Activated CD8-positive, alpha-beta memory T cell treated with anti-CD3 and anti-CD28 coated beads, Interleukin-2, amount 10 ng/mL, durations not matched to agents 7 days and 5 days (primary cell): ENCODE measurements at regions not wholly inside any gene's neighbourhood (a gene's known extent, or its start where the extent isn't known, plus 50 kb on each side); places are given as distances from the start of the nearest gene placed in this dataset.

Source experiments
- ATAC-seq: fragments of 150-1000 bp; cut with Tn5 transposase; one replicate; pipeline ENCODE4 v1.10.0; 2021; ENCODE audit warnings: moderate library complexity
- CTCF ChIA-PET: fragments of 350-600 bp; sonication (Branson Sonifier 250); formaldehyde crosslinking; loops from one replicate; lab custom pipeline; 2021; ENCODE audit warnings: antibody characterized with exemption; lab: Charles Lee
- DNase-seq: peaks from one replicate; pipeline ENCODE4 v3.0.0-alpha.2; 2020
- H3K27ac Mint-ChIP-seq: one replicate; pipeline ENCODE4 v1.8.0; 2021; ENCODE audit warnings: mild to moderate bottlenecking, mixed read lengths
- H3K27me3 Mint-ChIP-seq: one replicate; pipeline ENCODE4 v1.8.0; 2021; ENCODE audit warnings: mixed read lengths
- H3K36me3 Mint-ChIP-seq: one replicate; pipeline ENCODE4 v1.8.0; 2021; ENCODE audit warnings: mild to moderate bottlenecking, mixed read lengths
- H3K4me1 Mint-ChIP-seq: one replicate; pipeline ENCODE4 v1.8.0; 2021; ENCODE audit warnings: mixed read lengths
- H3K4me3 Mint-ChIP-seq: one replicate; pipeline ENCODE4 v1.8.0; 2021; ENCODE audit warnings: mild to moderate bottlenecking, moderate library complexity, mixed read lengths
- H3K9me3 Mint-ChIP-seq: one replicate; pipeline ENCODE4 v1.8.0; 2022; ENCODE audit warnings: low read depth, mixed read lengths

DNA sequence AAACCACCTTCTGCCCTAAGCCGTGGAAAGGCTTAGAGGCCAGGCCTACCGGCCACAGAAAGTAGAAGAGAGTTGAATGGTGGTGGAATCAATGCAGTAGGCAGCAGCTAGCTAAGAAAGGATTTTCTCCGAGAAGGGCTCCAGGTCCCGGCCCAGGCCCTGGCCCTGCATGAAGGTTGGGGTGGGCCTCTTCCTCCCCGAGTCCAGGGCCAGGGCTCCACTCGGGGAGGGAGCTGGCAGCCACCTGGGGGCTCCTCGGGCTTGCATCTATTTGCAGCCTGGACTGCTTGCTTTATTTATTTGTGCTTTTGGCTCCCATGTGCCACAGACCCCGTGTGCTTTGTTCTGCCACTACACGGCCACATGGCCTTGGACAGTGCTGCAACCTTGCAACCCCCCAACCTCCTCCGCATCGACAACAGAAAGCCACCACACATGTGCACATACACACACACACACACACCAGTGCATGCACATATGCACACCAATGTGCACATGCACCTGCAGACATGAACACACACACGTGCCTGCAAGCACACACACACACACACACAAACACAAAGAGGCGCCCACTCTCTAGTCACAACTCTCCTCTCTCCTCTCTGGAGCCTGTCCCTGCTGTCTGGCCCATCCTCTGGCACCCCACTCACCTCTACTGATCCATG lies 96.4 kb upstream of the TNRC6C start:
- CTCF ChIA-PET = no interaction called here
- Mint-ChIP-seq H3K4me1 (peaks cover 23% of the 10 kb centered on the region), H3K27ac (no peak overlapping the region), H3K4me3 (no peak overlapping the region), H3K36me3 (no peaks in the 10 kb centered on the region), H3K9me3 (peaks cover 3% of the 10 kb centered on the region), H3K27me3 (peaks cover 8% of the 10 kb centered on the region)
- ATAC-seq = no peak
- DNase-seq = no peak

DNA sequence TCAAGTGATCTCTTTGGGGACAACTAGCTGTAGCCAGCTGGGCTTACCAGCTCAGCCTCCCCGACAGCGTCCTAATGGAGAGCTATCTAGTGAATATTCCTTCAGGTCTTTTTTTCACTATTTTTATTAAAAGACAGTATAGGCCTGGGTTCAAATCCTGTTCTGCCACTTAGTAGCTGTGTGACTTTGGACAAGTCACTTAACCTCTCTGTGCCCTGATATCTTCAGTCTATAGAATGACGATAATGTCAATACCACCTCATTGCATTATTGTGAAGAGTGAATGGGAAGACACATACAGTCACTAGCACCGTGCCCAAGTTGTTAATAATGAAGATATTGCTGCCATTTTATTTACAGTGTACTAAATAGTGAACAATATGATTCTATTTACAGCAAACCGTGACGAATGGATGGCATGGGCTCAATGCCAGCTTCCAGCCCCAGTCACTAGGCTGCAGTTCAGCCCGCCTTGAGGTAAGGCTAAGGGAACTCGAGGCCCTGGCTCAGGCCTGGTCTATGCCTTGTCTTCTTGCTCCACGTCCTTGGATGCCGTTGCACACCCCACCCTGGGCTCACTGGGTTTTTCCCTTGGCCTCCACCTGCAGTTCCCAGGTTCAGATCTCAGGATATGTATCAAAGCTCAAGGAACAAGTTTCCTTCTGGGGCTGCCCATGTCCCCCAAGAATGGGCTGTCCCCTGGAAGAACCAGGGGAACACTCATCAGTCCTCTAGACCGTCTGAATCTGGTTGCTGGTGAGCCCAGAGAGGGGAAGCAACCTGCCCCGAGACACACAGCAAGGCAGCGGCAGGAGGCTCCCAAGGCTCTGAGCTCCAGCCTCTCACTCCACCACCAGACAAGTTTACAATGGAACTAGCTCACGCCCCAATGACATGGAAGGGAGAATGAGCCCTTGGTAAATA lies 95.4 kb upstream of the TNRC6C start:
- no peaks in the 10 kb centered on the region for H3K36me3 Mint-ChIP-seq
- H3K27me3 Mint-ChIP-seq = peaks cover 8% of the 10 kb centered on the region
- peaks cover 19% of the 10 kb centered on the region for H3K4me1 Mint-ChIP-seq
- ATAC-seq = peak; percentile 31
- peak overlapping the region; percentile 32 for H3K27ac Mint-ChIP-seq
- CTCF ChIA-PET = interaction anchor here (1.3 kb wide), 1 partner anchor 17 kb away, joined by 4 read pairs; no protein-coding TSS in a partner anchor
- DNase-seq = no peak
- H3K9me3 Mint-ChIP-seq = peaks cover 3% of the 10 kb centered on the region
- no peak overlapping the region for H3K4me3 Mint-ChIP-seq

DNA sequence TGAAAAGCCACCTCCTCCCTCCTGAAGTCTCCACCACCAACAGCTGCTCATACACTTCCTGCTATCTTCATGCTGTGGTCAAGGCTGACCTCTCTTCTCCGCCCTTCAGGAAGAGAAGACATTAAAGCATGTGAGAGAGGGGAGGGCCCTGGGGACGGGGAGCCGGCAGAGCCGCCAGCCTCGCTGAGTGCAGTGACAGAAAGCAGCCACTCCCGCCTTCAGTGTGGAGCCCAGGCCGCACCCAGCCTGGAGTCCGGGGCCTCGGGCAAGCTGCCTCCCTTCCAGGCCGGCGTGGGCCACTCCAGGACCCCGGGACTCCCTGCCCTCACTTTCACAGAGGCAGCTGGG lies 94.7 kb upstream of the TNRC6C start:
- H3K4me1 Mint-ChIP-seq = peaks cover 19% of the 10 kb centered on the region
- H3K27ac Mint-ChIP-seq = peak overlapping the region; percentile 32
- H3K9me3 Mint-ChIP-seq = no peaks in the 10 kb centered on the region
- peaks cover 8% of the 10 kb centered on the region for H3K27me3 Mint-ChIP-seq
- H3K36me3 Mint-ChIP-seq = no peaks in the 10 kb centered on the region
- DNase-seq = peak; percentile 61
- ATAC-seq = peak; percentile 57
- H3K4me3 Mint-ChIP-seq = no peak overlapping the region
- CTCF ChIA-PET = interaction anchor here (1.3 kb wide), 2 partner anchors 18 to 200 kb away, joined by 4 read pairs; no protein-coding TSS in a partner anchor

DNA sequence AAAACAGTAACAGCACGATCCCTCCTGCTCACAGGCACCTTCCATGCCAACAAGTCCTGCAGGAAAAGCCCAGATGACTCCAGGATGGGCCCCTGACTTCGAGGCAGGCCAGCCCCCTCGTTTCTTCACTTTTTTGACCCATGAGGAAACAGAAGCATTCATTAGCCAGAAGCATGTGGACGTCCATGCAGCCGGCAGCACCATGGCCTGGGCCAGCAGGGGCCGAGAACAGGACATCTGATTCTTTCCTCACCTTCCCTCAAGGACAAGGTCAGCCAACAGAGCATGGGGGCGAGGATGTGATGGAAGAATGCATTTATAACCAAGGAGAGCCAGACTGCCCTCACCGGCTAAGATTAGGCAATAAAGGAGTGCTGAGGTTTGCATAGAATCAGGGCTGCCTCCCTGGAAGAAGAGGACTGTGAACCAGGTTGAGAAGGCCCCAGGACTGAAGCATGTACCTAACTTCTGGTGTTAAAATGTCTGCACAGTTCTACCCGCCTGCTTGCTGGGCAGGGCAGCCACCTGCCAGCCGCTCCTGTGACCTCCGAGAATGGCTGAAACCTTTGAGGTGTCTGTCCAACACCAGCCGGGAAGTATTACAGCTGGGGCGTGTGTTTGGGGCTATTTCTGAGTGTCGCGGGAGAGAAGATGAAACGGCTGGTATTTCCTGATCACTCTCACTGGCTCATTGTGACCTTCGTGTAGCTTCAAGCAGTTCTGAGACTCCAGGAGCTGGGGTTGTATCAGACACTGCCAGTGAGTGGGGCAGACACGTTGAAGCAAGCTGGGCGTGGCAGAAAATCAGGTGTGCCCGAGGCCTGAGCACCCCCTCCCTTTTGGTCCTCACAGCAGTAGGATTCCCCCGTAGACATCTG lies 94.0 kb upstream of the TNRC6C start:
- CTCF ChIA-PET = interaction anchor here (1.3 kb wide), 2 partner anchors 19 to 201 kb away, joined by 4 read pairs; no protein-coding TSS in a partner anchor
- Mint-ChIP-seq H3K27ac (peak overlapping the region; percentile 8), H3K9me3 (no peaks in the 10 kb centered on the region), H3K27me3 (peaks cover 11% of the 10 kb centered on the region), H3K4me1 (peaks cover 25% of the 10 kb centered on the region), H3K4me3 (no peak overlapping the region), H3K36me3 (no peaks in the 10 kb centered on the region)
- DNase-seq (no peak), ATAC-seq (no peak)

DNA sequence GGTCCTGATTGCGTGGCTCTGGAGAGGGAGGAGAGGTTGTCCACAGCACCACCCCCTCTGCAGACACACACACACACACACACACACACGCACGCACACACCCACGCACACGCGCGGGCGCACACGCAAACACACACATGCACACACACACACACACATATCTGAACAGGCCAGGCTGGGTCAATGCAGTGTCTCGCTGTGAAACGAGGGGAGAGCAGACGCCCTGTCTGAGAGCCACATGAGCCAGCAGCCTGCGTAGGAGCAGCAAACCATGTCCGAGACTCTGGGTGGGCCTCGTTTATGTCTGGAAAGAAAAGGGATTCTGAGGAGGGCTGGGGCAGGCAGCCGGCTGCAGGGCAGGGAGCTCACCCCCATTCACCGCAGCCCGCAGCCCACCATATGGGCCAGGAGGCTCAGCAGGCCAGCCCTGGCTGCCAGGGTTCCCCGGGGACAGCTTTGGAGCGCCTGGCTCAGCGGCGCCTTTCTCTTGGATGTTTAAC lies 93.3 kb upstream of the TNRC6C start:
- H3K9me3 Mint-ChIP-seq = no peaks in the 10 kb centered on the region
- DNase-seq (no peak), ATAC-seq (no peak)
- H3K4me3 Mint-ChIP-seq = no peak overlapping the region
- CTCF ChIA-PET = interaction anchor here (1.3 kb wide), 1 partner anchor 201 kb away, joined by 4 read pairs; no protein-coding TSS in a partner anchor
- peaks cover 11% of the 10 kb centered on the region for H3K27me3 Mint-ChIP-seq
- H3K36me3 Mint-ChIP-seq = no peaks in the 10 kb centered on the region
- H3K27ac Mint-ChIP-seq = no peak overlapping the region
- H3K4me1 Mint-ChIP-seq = peaks cover 32% of the 10 kb centered on the region

DNA sequence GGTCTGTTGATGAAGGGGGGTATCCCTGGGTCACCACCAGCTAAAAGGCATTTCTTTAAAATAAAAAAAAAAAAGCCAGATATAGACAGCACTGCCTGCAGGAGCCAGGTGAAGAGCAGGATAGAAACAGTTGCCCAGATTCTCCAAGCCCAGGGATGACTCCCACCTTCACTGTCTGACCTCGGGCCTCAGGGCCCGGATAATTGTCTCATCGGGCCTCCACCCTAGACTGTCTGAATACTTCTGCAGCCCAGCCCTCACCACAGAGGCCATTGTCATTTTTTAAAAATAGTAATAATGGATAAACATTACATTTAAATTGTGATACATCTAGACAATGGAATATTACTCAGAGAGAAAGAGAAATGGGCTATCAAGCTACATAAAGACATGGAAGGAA lies 92.8 kb upstream of the TNRC6C start:
- Mint-ChIP-seq H3K27ac (no peak overlapping the region), H3K36me3 (no peaks in the 10 kb centered on the region), H3K9me3 (no peaks in the 10 kb centered on the region), H3K4me3 (no peak overlapping the region), H3K27me3 (peaks cover 11% of the 10 kb centered on the region), H3K4me1 (peaks cover 32% of the 10 kb centered on the region)
- no peak for ATAC-seq
- CTCF ChIA-PET = no interaction called here
- no peak for DNase-seq

DNA sequence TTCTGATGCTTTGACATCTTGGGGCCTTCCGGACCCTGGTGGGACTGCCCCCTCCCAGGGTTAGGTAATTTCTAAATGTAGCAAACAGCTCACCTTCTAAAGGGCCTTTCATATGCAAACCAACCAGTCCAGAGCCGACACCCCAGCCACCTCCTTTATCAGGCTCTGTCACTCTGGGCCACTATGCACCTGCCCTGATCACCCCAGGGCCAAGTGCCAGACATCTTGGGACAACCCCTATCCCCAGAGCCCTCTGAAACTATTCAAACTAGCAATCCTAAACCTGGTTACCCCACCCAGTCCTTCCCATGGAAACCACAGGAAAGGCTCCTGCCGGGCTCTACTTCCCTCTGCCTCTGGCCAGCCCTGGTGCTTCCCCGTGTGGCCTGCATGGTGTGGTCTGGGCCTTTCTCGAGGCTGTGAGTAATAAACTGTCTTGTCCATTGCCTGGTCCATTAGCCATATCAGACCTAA lies 91.2 kb upstream of the TNRC6C start:
- no peak for DNase-seq
- Mint-ChIP-seq H3K4me1 (peaks cover 42% of the 10 kb centered on the region), H3K27me3 (peaks cover 7% of the 10 kb centered on the region), H3K9me3 (no peaks in the 10 kb centered on the region), H3K4me3 (no peak overlapping the region), H3K27ac (no peak overlapping the region), H3K36me3 (no peaks in the 10 kb centered on the region)
- no peak for ATAC-seq
- CTCF ChIA-PET = no interaction called here

DNA sequence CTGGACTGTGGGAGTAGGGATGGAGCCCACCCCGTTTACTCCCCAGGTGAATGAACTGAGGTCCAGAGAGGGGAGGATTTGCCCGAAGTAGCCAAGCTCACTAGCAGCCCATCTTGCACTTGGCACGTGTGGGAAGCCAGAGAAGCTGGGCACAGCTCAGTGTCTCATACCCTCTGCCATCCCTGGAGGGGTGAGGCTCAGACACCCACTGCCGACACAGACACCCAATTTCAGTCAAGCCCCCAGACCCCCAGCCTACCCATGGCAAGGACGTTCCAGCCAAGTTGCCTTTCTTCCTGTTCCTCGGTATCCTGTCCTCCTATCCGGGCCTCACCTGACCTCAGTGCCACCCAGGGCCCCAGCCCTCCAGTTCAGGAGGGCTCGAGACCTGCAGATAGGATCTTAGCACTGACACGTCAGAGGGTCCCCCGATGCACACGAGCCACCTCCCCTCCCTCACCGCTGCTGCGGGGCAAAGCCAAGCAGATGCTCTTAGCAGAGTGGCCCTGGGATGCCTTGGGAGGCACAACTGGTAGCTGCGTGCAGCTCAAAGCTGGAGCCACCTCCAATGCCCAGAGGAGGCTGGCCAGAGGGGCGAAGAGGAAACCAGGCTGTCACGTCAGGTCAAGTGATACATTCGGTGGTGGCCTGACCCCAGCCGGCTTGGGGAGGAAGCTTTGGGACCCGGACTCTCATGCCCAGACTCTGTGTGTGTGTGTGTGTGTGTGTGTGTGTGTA lies 90.4 kb upstream of the TNRC6C start:
- Mint-ChIP-seq H3K9me3 (no peaks in the 10 kb centered on the region), H3K4me3 (no peak overlapping the region), H3K27me3 (peaks cover 7% of the 10 kb centered on the region), H3K4me1 (peaks cover 47% of the 10 kb centered on the region), H3K36me3 (no peaks in the 10 kb centered on the region), H3K27ac (no peak overlapping the region)
- no peak for DNase-seq
- CTCF ChIA-PET = no interaction called here
- no peak for ATAC-seq

DNA sequence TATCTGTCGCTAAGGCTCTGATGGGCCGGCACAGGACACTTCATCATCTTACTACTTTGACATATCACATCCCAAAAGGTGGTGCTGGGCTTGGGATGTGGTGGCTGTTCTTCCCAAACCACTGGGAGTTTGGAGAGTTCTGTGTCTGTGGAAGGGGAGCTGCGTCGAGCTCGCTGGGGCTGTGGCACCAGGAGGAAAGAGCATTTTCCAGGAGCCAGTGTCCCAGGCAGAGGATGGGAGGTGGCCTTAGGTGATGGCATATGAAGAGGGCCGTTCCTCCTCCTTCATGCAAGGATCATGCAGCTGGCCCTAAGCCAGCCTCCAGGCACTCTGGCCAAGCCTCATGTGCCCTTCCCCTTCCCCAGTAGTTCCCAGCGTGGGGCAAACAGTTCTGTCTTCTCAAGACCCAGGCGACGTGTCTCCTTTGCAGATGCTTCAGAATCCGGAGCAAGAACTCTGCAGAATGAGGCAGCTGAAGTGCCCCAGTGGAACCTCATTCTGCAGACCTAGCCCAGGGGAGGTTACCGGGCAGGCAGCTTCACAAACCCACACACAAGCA lies 89.4 kb upstream of the TNRC6C start:
- Mint-ChIP-seq H3K9me3 (no peaks in the 10 kb centered on the region), H3K27ac (no peak overlapping the region), H3K36me3 (no peaks in the 10 kb centered on the region), H3K4me3 (no peak overlapping the region), H3K4me1 (peaks cover 39% of the 10 kb centered on the region), H3K27me3 (peaks cover 7% of the 10 kb centered on the region)
- no peak for ATAC-seq
- no peak for DNase-seq
- CTCF ChIA-PET = no interaction called here

DNA sequence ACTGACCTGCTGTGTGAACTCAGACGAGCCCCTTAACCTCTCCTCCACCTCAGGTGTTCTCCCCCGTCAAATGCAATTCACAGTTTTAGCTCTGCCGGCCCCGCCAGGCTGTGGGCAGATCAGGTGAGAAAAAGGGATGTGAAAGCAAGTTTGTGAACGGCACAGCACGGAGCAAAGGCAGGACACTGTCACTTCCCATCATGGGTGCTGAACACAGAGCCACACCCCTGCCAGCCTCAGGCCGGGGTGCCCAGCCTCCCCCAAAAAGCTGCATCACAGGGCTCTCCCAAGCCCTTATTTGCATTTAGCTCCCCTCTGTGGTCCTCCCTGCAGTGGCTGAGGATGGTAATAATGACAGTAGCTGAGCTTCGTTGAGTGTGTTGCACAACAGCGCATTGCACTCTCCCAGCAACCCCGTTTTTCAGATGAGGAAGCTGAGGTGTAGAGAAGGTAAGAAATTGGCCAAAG lies 88.8 kb upstream of the TNRC6C start:
- Mint-ChIP-seq H3K4me1 (peaks cover 34% of the 10 kb centered on the region), H3K9me3 (no peaks in the 10 kb centered on the region), H3K27me3 (peaks cover 7% of the 10 kb centered on the region), H3K27ac (no peak overlapping the region), H3K4me3 (no peak overlapping the region), H3K36me3 (no peaks in the 10 kb centered on the region)
- ATAC-seq (peak; percentile 61), DNase-seq (peak; percentile 47)
- CTCF ChIA-PET = interaction anchor here (1.0 kb wide), 1 partner anchor 11 kb away, joined by 3 read pairs; no protein-coding TSS in a partner anchor

DNA sequence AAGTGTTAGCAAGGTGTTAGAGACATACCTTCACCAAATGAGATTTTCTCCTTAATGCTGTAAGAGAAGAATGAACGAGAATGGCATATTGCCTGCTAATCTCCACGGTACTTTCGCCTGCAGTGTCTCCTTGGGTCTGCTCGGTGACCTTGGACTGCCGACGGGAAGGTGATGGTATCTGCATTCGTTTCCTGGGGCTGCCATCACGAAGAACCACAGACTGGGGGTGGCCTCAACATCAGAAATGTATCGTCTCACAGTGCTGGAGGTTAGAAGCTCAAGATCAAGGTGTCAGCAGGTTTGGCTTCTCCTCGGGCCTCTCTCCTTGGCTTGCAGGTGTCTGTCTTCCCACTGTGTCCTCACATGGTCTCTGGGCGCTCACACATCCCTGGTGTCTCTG lies 86.3 kb upstream of the TNRC6C start:
- ATAC-seq (no peak), DNase-seq (no peak)

More for the DNA sequence above, 86.3 kb upstream of the TNRC6C start:
- no peak overlapping the region for H3K4me3 Mint-ChIP-seq
- H3K9me3 Mint-ChIP-seq = peaks cover 11% of the 10 kb centered on the region
- CTCF ChIA-PET = interaction anchor here (0.6 kb wide), 2 partner anchors 11 to 351 kb away, joined by 3 to 4 read pairs; no protein-coding TSS in a partner anchor
- H3K4me1 Mint-ChIP-seq = peaks cover 33% of the 10 kb centered on the region
- no peak overlapping the region for H3K27ac Mint-ChIP-seq
- H3K36me3 Mint-ChIP-seq = peaks cover 10% of the 10 kb centered on the region
- peaks cover 7% of the 10 kb centered on the region for H3K27me3 Mint-ChIP-seq
